NOMO-1 (cell line): ENCODE measurements at regions not wholly inside any gene's neighbourhood (a gene's known extent, or its start where the extent isn't known, plus 50 kb on each side); places are given as distances from the start of the nearest gene placed in this dataset.
"Not testable (repeated sequence)": the region's sequence is repeated elsewhere in the genome, so short reads cannot be mapped to it uniquely, and the experiment has no call there.

Source experiments
- DNase-seq, 2 experiments: peaks; one replicate each; lab custom pipeline; 2025; ENCODE audit not compliant: unreplicated experiment in 2 of 2; lab: John Stamatoyannopoulos, UW

DNA sequence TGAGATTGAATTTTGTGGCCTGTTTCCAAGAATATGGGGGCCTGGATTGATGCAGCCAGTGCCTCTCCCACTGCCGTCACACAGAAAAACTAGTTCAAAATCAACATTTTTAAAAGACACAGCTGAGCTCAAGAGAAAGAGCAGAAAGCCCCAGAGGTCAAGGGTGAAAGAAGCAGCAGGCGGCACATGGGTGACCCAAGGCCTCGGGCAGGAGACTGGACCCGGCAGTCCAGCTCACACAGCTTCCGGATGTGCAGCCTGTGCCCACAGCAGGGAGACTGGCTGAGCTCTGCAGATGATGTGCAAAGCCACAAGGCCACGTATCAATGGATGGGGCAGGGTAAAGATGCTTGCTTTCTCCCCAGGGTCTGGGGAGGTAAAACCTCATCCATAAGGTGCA lies 50.4 kb upstream of the RNF32 start:
- DNase-seq = no peak

DNA sequence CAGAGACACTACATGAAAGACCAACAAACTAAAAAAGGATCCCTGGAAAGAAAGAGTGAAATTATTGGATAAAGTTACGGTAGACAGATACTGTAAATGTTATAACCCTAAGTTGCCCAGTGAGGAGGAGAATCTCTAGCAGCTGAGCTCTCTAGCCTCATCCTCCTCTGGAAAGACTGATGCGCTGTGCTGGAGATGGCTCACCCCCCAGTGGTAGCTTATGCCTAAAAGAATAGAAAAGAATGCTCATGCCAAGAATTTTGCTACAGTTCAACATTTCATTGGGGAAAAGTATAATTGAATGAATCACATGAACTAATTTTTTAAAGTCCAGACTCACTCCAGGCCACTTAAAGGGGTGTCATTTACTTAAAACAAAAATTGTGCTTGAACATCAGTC lies 50.8 kb upstream of the RNF32 start:
- no peak for DNase-seq

DNA sequence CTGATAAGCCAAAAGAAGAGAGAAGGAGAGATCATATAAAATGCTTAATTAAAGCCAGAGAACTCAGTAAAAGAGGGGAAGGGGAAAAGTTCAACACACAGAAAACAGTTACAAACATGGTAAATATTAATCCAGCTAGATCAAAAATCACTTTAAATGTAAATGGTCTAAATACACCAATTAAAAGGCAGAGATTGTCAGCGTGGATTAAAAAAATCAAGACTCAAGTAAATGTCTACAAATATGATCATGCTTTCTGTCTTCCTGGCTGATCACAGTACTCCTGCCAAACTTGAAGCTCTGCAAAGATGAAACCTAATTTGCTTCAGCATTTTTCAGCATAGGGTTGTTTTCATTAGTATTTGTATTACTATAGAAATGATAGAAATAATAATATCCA lies 54.6 kb upstream of the RNF32 start:
- no peak for DNase-seq

DNA sequence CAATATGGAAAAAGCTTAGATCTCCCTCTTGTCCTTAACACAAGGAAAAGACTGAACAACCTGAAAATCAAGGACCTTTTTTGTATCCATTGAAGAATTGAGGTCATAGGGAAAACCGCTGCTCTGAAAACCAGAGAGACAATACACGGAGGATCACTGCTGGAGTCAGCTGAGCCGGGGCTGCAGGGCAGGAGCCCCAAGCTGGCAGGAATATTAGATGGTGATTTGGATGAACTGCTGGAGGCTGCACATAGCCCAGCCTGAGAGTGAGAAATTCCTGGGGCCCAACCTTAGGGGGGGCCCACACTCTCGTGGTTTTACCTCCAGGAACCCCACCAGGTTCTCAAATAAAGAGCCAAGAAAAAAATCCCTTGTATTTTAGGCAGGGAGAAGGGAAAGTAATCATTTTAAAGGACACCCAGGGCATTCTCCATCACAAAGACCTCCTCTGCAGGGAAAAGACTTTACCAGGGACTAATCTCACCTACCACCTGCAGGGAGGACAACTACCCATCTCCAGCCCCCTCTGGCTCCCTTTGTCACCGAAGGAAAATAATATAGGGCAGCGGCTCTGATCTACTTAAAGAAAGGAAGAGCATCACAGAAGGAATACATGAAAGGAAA lies 55.4 kb upstream of the RNF32 start:
- no peak for DNase-seq

DNA sequence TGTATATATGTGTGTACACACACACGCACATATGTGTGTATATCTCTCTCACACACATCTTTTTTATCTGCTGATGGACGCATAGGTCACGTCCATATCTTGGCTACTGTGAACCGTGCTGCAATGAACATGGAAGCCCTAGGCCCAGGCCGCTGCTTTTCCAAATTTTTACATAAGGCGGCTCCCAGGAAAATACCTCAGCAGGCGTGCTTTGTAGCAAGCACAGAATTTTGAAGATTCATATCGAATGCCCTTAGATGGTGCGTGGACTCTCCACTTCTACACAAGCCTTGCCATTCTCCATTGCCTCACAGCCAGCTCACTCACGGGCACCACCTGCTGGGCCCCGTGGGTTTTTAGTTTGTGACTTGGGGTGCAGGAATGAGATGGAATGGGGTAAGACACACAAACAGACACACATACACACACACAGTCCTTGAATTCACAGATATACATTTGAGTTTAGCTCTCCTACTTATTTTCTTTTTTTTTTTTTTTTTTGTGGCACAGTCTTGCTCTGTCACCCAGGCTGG lies 57.9 kb upstream of the RNF32 start:
- DNase-seq = no peak

DNA sequence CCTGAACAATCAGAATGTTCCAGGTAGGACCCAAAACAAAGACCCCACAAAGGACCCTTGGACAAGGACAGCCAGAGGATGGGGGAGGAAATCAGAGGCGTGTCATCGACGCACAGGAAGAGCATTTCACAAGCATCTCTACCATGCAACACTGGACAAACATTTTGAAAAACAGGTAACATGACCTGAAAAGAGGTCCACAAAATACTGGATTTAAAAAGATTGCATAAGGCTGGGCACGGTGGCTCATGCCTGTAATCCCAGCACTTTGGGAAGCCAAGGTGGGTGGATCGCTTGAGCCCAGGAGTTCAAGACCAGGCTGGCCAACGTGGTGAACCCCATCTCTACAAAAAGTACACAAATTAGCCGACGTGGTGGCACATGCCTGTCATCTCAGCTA lies 60.5 kb upstream of the RNF32 start:
- DNase-seq = no peak

DNA sequence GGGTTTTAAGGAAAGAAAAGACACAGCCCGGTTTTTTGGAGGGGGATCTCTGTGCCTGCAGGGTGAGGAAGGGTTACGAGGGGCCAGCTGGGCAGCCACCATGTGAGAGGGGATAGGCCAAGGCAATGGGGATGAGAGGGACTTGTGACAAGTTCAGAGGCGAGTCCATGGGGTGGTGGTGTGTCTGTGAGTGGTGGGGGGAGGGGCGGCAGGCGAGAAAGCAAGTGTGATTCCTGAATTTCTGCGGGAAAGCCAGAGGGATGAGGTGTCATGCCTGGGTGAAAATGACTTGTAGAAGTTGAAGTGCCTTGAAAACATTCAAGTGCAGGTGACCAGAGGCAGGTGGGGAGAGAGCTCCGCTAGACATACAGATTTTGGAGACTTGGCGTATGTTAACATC lies 61.0 kb upstream of the RNF32 start:
- no peak for DNase-seq

DNA sequence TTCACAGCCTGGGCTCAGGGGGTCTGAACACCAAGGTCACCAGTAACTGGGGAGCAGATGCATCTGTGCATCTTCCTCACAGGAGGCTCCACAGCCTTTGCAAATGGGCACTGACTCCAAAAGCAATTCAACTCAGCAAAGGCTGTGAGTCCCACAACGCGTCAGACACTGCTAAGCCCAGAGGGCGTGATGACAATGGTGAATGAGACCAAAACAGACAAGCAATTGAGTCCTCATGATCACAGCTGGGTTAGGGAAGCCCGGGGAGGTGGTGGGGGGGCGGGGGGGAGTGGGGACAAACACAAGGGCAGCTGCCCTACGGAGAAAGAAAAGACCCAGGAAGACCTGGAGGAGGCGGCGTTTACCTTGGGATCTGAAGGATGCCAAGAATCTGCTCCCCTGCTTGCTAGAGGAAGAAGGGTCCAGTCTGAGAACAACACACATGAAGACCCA lies 61.6 kb upstream of the RNF32 start:
- no peak for DNase-seq

DNA sequence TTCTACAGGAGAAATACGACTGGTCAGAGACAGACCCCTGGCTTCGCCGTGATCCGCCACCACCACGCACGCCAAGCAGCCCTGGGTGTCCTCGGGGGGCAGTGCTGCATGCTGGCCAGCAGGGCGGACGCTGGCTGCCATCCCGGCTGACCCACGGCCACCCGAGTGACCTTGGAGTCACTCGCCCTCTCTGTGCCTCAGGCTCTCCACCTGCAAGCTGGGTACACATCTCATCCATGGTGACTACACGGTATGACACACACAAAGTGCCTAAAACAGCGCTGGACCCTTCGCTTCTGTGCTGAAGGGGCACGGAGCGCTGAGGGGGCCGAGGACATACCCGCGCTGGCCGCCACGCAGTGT lies 62.0 kb upstream of the RNF32 start:
- no peak for DNase-seq

DNA sequence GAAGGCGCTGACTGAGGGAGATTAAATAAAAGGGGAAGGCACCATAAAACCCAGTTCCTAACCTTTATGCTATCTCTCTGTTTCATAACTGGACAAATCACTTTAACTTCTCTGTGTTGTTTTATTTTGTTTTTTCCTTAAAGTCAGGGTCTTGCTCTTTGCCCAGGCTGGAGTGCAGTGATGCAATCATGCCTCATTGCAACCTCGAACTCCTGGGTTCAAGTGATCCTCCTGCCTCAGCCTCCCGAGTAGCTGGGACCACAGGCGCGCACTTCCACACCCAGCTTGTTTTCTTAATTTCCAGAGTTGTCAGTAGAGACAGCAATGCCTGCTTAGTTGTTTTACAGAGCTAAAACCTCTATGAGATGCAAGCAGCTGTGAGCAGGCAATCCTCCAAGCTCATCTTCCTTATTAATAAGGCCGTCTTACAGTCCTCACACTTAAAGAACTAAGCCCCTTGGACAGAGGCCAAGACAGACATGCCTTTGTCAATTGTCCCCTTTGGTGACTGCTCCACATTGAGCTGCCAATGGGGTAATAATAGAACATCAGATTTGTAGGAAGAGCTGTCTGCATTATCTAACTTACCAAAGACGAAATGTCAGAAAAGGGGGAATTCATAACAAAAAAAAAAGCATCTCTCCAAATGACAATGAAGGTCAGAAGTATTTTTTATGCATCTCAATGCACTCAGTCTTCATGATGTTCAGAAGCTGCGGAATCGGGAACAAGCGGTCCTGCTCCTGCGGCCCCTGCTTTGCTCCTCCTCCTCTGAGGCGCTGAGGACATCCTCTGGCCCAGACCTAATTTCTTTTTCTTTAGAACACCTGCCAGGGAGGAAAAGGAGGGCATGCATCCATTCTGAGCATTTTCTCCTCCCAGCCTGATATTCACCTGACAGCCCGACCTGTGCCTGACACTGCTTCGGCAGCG lies 62.7 kb upstream of the RNF32 start:
- DNase-seq = no peak

DNA sequence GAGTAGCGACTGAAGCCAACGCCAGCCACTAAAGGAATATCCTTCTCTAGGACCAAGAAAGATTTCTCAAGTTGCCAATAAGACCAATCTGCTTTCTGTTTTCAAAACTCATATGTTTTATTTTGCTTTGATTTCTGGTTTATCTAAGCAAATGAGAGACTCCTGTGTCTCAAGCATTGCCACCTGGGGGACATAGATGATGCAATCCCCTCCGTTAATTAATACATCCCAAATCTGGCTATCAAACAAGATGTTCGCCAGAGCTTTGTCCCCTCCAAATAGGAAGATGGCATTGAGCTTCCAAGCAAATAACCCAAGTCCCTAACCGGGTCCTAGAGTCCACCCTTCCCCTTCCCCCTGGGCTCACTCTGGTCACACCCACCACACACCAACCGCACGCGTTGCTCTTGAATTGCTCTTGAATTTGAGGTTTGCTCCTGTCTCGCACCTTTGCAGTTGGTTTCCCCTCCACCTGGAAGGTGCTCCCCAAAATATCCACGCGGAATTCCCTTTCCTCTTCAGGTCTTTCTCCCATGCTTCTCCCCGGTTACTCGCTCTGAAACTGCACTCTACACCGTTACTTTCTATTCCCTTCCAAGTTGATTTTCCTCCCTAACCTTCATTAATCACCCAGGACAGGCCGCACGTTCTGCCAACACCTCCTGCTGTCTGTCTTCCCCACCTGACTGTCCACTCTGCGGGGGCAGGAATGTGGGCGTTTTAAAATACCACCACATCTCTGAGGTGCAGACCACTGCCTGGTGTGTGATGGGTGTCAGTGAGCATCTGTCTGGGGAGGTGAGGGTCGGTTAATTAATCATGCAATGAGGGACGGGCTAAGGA lies 64.1 kb upstream of the RNF32 start:
- no peak for DNase-seq

DNA sequence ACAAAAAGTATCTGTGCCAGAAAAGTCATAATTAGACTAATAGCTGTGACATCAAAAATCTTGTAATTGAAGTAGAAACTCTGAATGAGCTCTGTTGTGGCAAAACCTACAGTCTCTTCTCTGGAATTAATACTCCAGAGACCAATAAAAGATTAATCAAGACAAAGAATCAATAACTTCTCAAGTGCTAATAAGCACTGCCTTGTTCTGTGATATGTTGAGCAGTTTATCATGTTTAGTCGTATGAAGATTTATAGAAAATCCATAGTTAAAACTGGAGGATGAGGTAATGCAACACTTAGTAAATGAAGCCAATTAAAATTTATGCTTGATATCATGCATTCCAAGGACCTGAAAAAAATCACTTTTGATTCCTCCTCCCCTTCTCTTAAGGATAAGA lies 72.3 kb upstream of the RNF32 start:
- no peak for DNase-seq

DNA sequence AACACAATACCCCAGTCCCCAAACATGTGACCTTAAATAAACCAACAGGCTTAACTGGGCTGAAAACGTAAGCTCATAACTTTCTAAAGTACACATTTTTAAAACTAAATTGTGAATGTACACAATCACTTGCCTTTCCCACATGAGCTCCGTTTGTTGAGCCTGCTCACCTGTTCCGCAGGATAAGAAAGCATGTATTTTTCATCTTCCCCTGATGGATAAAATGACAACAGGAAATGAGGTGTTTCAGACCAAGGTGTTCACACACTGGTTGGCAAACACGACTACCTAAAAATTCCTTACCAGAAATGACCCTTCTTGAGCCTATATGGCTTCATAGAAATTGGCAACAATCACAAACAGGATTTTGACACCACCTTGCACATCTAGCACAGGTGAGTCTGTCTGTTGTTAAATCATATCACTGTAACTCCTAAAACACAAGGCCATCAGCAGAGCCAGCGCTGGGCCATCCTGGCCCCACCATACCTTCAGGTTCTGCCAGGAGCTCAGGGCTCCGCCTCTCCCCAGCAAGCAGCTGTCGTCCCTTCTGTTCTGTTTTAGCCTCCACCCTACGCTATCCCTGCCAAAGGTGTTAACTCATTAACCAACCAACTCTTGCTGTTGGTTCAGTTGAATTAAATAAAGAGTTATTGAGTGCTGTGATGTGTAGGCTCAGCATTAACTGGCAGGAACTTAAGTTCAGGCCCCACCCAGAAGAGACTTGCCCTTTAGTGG lies 73.6 kb upstream of the RNF32 start:
- DNase-seq = no peak

DNA sequence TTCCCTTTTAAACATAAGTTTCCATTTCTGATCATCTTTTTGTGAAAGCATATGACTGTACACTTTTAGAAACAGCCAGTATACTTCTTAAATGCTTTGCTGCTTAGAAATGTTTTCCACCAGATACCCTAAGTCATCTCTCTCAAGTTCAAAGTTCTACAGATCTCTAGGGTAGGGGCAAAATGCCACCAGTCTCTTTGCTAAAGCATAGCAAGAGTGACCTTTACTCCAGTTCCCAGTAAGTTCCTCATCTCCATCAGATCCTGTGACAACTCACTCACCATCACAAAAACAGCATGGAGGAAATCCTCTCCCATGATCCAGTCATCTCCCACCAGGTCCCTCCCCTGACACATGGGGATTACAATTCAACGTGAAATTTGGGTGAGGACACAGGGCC lies 75.6 kb upstream of the RNF32 start:
- DNase-seq = not testable (repeated sequence)

DNA sequence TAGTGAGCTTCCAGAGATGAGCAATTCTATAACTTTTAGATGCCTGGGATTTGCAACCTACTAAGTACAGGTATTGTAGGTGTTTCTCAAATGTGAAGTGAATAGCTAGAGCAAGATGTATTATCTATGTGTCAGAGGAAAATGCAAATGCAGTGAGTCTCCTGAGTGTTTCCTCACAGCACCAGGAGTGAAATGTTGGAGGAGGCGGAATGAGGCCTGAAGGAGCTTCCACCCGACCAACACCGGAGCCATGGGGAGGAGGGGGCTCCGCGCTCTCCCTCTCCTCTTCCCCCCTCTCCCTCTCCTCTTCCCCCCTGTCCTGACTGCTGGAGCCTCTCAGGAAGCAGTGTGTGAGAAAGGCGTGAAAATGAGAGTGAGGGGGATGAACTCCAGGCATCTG lies 79.9 kb upstream of the RNF32 start:
- DNase-seq = no peak

DNA sequence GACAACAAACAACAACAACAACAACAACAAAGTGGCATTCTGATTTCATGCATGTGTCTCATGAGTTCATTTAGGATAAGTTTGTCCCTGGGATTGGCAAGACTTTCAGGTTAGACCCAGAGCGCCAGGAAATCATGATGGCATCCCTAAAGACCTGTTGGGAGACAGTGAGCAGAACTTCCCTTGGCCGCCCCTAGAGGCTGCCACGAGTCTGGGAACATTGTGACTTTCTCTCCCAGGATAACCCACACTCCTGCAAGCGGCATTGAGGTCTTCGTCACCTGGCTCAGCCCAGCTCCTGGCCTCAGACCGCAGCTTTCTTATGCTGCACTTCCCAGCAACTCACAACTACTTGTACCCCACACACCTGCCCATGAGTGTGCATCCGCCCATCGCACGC lies 80.5 kb upstream of the RNF32 start:
- no peak for DNase-seq

DNA sequence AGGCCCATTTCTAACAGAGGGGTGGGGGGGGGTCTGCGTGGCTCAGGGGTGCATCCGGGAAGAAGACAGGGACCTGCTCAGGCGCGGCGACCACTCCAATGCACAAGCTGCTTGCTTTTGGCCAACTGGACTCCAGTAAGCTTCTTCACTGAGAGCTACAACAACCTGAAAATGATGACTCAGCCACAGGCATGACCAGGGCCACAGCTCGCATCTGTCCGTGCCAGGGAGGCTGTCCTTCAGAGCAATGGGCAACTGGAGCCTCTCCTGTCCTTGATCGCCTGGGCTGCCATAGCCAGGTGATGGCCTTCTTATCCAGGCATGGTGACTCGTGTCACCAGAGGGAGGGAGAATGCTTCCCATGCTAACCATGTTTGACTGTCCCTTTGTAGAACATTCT lies 81.6 kb upstream of the RNF32 start:
- no peak for DNase-seq

DNA sequence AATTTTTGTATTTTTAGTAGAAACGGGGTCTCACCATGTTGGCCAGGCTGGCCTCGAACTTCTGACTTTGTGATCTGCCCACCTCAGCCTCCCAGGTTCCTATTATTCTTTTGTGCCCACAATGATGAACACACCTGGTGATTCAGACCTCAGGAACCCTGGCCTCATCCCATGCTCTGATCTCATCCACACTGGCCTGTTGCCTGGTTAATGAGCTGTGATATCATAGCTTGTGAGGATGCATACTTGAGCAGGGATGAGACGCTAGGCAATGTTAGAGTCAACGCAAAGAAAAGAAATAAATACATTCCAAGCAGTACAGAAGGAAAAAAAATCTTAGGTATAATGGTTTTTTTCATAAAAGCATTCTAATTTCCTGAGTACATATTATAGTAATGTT lies 82.4 kb upstream of the RNF32 start:
- DNase-seq = no peak

DNA sequence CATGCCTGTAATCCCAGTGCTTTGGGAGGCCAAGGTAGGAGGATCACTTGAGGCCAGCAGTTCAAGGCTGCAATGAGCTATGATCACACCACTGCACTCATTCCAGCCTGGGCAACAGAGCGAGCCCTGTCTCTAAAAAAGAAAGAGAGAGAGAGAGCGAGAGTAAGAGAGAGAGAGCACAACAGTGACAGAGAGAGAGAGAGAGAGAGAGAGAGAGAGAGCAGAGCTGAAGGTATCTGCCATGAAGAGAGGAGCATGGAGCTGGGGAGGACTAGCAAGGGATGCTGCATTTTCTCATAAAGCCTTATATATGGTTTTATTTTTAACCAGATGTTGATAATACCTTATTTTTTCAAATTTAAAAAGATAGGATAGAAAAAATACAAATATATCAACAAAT lies 84.5 kb upstream of the RNF32 start:
- no peak for DNase-seq

DNA sequence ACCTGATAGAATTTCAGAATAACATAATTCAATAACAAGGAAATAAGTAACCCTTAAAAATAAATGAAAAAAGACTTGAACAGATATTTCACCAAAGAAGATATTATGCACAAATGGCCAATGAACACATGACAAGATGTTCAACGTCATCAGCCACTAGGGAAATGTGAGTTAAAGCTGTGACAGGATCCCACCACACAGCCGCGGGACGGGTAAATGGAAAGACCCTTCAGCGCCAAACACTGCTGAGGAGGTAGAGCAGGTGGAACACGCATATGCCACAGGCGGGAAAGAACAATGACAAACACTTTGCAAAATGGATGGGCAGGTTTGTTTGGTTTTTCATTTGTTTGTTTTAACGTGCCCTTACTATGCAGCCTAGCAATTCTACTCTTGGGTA lies 86.1 kb upstream of the RNF32 start:
- no peak for DNase-seq

DNA sequence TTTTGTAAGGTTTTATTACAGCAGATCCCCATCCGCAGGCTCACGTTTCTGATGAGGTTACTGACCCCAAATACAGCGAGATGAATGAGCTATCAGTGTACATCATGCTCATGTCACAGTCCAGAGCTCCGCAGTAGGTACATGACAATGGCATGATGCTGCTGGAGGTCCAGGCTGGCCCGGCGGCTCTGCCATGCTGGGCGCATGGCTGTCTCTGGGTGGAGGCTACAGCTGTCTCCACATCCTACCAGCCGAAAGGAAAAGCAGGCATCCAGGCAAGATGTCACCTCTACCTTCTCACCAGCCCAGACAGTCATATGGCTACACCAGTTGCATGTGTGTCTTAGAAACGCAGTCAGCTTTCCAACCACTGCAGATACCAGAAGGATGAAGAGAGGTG lies 90.9 kb upstream of the RNF32 start:
- no peak for DNase-seq
